ENCODE measurements at regions not wholly inside any gene's neighbourhood (a gene's known extent, or its start where the extent isn't known, plus 50 kb on each side); places are given as distances from the start of the nearest gene placed in this dataset.

GRCh38 chr15:87340370-87340769 lies 916.2 kb downstream of the NTRK3 start (continued):
- TF ChIP-seq CTBP2 (IDR thresholded peaks at IDR 0.05; ENCODE audit: borderline replicate concordance, insufficient read depth, insufficient read length, low read length), result no peak

GRCh38 chr15:87326269-87326668 lies 930.3 kb downstream of the NTRK3 start:
- H3K27me3 ChIP-seq (replicated peaks in 1 of 4; ENCODE audit: control insufficient read depth in 3 of 4, extremely low read depth in 1 of 4, insufficient read depth in 3 of 4, low read length in 3 of 4), result no peaks in the 10 kb centered on the region
- H3K23me2 ChIP-seq (ENCODE audit: low read depth, low read length), result no peaks in the 10 kb centered on the region
- no peak overlapping the region for H2BK20ac ChIP-seq (ENCODE audit: low read length)
- ChIA-PET CTCF (ENCODE audit: partially characterized antibody) (no interaction called here), POLR2A (ENCODE audit: partially characterized antibody) (no interaction called here)
- FAIRE-seq (no peak), DNase-seq (ENCODE audit: low read depth in 1 of 2, low spot score in 2 of 2) (no peak)
- no peak overlapping the region for H3K23ac ChIP-seq (ENCODE audit: insufficient read length)
- no peak overlapping the region for H3K18ac ChIP-seq (ENCODE audit: extremely low read depth, low read length)
- H4K5ac ChIP-seq (ENCODE audit: insufficient read length, low read depth, low read length), result no peak overlapping the region
- H4K91ac ChIP-seq (replicated peaks; ENCODE audit: insufficient read length, low read length), result no peak overlapping the region
- H4K20me1 ChIP-seq (replicated peaks in 1 of 2; ENCODE audit: control insufficient read depth in 1 of 2, insufficient read depth in 2 of 2, low read length in 2 of 2), result no peaks in the 10 kb centered on the region
- H3K79me2 ChIP-seq (ENCODE audit: control insufficient read depth in 1 of 2, insufficient read depth in 2 of 2, low read length in 2 of 2), result no peaks in the 10 kb centered on the region
- no peak overlapping the region for H2BK15ac ChIP-seq (ENCODE audit: low read length)
- H2AFZ ChIP-seq (ENCODE audit: low read length), result no peak overlapping the region
- no peak overlapping the region for H3K56ac ChIP-seq (replicated peaks; ENCODE audit: insufficient read length, low read depth, low read length)
- no peak overlapping the region for H3K4ac ChIP-seq (replicated peaks; ENCODE audit: insufficient read length, low read depth, low read length)
- H2BK120ac ChIP-seq (replicated peaks; ENCODE audit: low read depth, low read length), result no peak overlapping the region
- H2BK5ac ChIP-seq (ENCODE audit: low read depth, low read length), result no peak overlapping the region
- no peak overlapping the region for H4K8ac ChIP-seq (ENCODE audit: extremely low read depth, insufficient read depth, low read length)
- H3K4me1 ChIP-seq (replicated peaks in 1 of 4; ENCODE audit: control insufficient read depth in 3 of 4, insufficient read depth in 4 of 4, low read length in 3 of 4), result no peaks in the 10 kb centered on the region
- no peaks in the 10 kb centered on the region for H3K9me3 ChIP-seq (ENCODE audit: insufficient read depth in 2 of 2, low read depth in 1 of 2, low read length in 1 of 2)
- no peak overlapping the region for H3K27ac ChIP-seq (ENCODE audit: low read depth, low read length)
- no peak overlapping the region for H2AK5ac ChIP-seq (ENCODE audit: low read depth, low read length)
- H3K4me2 ChIP-seq (ENCODE audit: insufficient read depth in 1 of 2, low read depth in 2 of 2, low read length in 2 of 2), result no peak overlapping the region
- no peak overlapping the region for H3K9ac ChIP-seq (replicated peaks in 1 of 4; ENCODE audit: extremely low read depth in 1 of 4, low read depth in 3 of 4, low read length in 3 of 4)
- 82% methylated on average over 1 of the region's 1 CpG; no CpG with 5 or more reads in 1 of the 2 experiments for WGBS, 2 experiments (ENCODE audit: extremely low coverage in 1 of 2, insufficient coverage in 1 of 2, insufficient read length in 1 of 2, insufficient replicate concordance in 2 of 2, low coverage in 1 of 2, low lambda C conversion rate in 2 of 2, missing lambda C conversion rate in 1 of 2)
- H3K14ac ChIP-seq (ENCODE audit: insufficient read length), result no peak overlapping the region
- no peaks in the 10 kb centered on the region for H3K36me3 ChIP-seq (ENCODE audit: control insufficient read depth in 2 of 4, insufficient read depth in 4 of 4, low read length in 3 of 4)
- H3K4me3 ChIP-seq (ENCODE audit: extremely low read depth in 1 of 4, insufficient read depth in 2 of 4, low read depth in 3 of 4, low read length in 4 of 4), result no peak overlapping the region
- H3K79me1 ChIP-seq (ENCODE audit: low read depth, low read length), result no peaks in the 10 kb centered on the region
- H2BK12ac ChIP-seq (ENCODE audit: low read depth, low read length), result no peak overlapping the region
- TF ChIP-seq BCL11A (IDR thresholded peaks at IDR 0.05; ENCODE audit: low read depth in 2 of 2, low read length in 2 of 2), result no peak
- no peak for TF ChIP-seq MAX (IDR thresholded peaks at IDR 0.05)
- no peak for TF ChIP-seq ATF2 (IDR thresholded peaks at IDR 0.05; ENCODE audit: low read length)
- TF ChIP-seq KDM4A (IDR thresholded peaks at IDR 0.05; ENCODE audit: low read depth, low read length, severe bottlenecking), result no peak
- TF ChIP-seq GTF2F1 (IDR thresholded peaks at IDR 0.05; ENCODE audit: borderline replicate concordance, low read depth, low read length), result no peak
- no peak for TF ChIP-seq CTBP2 (IDR thresholded peaks at IDR 0.05; ENCODE audit: borderline replicate concordance, insufficient read depth, insufficient read length, low read length)
- TF ChIP-seq JUND (IDR thresholded peaks at IDR 0.05; ENCODE audit: low read length), result no peak
- TF ChIP-seq RXRA (IDR thresholded peaks at IDR 0.05; ENCODE audit: insufficient read depth, low read depth, low read length), result no peak
- TF ChIP-seq RFX5 (IDR thresholded peaks at IDR 0.05; ENCODE audit: borderline replicate concordance, low read depth, low read length), result no peak
- no peak for TF ChIP-seq EZH2 (IDR thresholded peaks at IDR 0.05; ENCODE audit: low read depth, low read length, severe bottlenecking)
